GM18870 (cell line): ENCODE measurements at regions not wholly inside any gene's neighbourhood (a gene's known extent, or its start where the extent isn't known, plus 50 kb on each side); places are given as distances from the start of the nearest gene placed in this dataset.

ENCODE experiments used
- ATAC-seq: cut with Tn5 transposase; IDR thresholded peaks from one replicate; pipeline ENCODE4 v1.9.1; 2021; ENCODE audit warnings: moderate library complexity; ENCODE audit not compliant: unreplicated experiment

GRCh38 chr19:27780367-27781075, 1432.4 kb downstream of the UQCRFS1 start:
- no peak for ATAC-seq

DNA sequence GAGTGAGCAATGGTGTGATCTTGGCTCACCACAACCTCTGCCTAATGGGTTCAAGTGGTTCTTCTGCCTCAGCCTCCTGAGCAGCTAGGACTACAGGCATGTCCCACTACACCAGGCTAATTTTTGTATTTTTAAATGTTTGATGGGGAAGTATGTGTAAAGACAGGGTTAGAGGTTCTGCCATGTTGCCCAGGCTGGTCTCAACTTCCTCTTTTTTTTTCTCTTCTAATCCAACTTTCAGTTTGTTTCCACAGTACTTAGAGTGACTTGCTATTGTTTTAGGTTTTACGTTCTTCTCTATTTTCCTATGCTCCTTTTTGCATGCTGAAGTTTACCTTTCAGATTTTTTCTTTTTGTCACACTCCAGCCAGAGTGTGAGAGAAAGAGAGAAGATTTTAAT, 1433.0 kb downstream of the UQCRFS1 start:
- ATAC-seq = no peak

DNA sequence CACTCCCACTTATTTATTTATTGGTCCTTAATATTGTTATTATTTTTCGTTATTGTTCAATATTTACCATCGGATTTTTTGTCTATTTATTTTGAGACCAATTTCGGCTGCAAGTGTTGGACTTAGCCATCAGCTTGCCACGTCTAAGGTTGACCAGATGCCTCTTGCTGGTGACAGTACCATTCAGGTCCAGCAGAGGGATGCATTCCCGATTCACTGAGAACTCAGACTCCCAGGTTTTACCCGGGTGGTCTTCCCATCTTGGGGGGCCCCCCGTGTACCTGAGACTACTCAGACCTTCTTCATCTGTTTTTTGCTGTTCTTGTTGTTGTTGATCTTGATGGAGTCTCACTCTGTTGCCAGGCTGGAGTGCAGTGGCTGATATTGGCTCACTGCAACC, 1435.2 kb downstream of the UQCRFS1 start:
- ATAC-seq = no peak

DNA sequence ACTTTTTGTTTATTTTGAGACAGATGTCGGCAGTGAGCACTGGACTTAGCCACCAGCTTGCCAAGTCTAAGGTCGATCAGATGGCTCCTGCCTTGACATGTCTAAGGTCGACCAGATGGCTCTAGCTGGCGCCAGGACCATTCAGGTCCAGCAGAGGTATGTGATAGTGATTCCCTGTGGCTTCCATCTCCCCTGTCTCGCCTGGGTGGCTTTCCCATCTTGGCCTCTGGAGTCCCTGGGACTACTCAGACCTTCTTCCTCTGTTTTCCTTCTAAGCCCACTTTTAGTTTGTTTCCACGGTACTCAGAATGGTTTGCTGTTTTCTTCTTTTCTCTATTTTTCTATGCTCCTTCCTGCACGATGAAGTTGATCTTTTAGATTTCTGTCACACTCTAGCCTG, 1435.7 kb downstream of the UQCRFS1 start:
- ATAC-seq = no peak

DNA sequence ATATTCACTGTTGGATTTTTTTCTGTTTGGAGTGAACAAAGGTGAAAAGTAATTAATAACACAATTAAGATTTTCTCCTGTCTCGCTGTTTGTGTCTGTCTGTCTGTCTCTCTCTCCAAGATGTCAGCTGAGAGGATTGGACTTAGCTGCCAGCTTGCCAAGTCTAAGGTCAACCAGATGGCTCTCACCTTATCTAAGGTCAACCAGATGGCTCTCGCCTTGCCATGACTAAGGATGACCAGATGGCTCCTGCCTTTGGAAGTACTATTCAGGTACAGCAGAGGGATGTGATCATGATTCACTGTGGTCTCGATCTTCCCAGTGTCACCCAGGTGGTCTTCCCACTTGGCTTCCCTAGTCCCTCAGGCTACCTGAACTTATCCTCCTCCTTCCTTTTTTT, 1436.4 kb downstream of the UQCRFS1 start:
- ATAC-seq = no peak

DNA sequence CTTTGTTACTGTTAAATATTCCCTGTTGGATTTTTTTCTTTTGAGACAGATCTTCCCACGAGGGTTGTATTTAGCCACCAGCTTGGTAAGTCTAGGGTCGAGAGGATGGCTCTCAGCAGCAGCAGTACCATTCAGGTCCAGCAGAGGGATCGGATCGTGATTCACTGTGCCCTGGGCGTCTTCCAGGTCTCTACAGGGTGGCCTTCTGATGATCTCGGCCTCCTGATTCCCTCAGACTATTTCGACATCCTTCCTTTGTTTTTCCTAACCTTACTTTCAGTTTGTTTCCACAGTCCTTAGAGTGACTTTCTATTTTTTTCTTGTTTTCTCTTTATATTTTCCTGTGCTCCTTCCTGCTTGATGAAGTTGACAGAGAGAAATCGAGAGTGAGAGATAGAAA, 1436.9 kb downstream of the UQCRFS1 start:
- ATAC-seq = no peak

- no peak for ATAC-seq
Observed at GRCh38 chr19:27775395-27775794, 1437.6 kb downstream of the UQCRFS1 start.

- no peak for ATAC-seq
Observed at GRCh38 chr19:27774827-27775226, 1438.1 kb downstream of the UQCRFS1 start.

GRCh38 chr19:27774337-27774736, 1438.6 kb downstream of the UQCRFS1 start:
- ATAC-seq = no peak

DNA sequence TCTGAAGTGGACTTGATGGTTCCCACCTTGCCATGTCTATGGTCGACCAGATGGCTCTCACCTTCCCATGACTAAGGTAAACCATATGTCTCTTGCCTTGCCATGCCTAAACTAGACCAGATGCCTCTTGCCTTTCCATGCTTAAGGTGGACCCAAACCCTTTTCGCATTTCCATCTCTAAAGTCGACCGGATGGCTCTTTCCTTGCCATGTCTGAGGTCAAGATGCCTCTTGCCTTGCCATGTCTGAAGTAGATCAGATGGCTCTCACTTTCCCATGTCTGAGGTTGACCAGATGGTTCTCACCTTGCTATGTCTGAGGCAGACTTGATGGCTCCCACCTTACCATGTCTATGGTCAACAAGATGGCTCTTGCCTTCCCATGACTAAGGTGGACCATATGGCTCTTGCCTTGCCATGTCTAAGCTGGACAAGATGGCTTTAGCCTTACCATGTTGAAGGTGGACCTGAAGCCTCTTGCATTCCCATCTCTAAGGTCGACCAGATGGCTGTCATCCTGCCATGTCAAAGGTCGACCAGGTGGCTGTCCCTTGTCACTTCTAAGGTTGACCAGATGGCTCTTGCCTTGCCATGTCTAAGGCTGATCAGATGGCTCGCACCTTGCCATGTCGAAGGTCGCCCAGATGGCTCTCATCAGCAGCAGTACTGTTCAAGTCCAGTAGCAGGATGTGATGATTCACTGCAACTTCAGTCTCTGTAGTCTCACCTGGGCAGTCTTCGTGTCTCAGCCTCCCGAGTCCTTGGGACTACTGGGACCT, 1439.4 kb downstream of the UQCRFS1 start:
- no peak for ATAC-seq

GRCh38 chr19:27772059-27772458, 1440.9 kb downstream of the UQCRFS1 start:
- ATAC-seq = no peak

DNA sequence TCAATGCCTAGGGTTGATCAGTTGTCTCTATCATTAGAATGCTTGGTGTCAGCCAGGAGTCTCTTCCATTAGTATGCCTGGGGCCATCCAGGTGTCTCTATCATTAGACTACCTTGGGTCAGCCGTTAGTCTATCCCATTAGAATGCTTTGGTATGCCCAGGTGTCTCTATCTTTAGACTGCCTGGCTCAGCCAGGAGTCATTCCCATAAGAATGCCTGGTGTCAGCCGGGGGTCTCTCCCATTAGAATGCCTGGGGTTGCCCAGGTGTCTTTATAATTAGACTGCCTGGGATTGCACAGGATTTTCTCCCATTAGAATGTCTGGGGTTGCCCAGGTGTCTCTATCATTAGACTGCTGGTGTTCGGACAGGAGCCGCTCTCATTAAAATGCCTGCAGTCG, 1442.9 kb downstream of the UQCRFS1 start:
- no peak for ATAC-seq

DNA sequence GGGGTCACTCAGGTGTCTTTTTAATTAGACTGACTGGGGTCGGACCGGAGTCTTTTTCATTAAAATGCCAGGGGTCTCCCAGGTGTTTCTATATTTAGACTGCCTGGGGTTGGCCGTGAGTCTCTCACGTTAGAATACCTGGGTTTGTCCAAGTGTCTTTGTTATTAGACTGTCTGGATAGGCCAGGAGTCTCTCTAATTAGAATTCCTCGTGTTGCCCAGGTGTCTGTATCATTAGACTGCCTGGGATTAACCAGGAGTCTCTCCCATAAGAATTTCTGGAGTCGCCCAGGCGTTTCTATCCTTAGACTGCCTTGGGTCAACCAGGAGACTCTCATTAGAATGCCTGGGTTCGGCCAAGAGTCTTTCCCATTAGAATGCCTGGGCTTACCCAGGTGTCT, 1445.7 kb downstream of the UQCRFS1 start:
- ATAC-seq = no peak

DNA sequence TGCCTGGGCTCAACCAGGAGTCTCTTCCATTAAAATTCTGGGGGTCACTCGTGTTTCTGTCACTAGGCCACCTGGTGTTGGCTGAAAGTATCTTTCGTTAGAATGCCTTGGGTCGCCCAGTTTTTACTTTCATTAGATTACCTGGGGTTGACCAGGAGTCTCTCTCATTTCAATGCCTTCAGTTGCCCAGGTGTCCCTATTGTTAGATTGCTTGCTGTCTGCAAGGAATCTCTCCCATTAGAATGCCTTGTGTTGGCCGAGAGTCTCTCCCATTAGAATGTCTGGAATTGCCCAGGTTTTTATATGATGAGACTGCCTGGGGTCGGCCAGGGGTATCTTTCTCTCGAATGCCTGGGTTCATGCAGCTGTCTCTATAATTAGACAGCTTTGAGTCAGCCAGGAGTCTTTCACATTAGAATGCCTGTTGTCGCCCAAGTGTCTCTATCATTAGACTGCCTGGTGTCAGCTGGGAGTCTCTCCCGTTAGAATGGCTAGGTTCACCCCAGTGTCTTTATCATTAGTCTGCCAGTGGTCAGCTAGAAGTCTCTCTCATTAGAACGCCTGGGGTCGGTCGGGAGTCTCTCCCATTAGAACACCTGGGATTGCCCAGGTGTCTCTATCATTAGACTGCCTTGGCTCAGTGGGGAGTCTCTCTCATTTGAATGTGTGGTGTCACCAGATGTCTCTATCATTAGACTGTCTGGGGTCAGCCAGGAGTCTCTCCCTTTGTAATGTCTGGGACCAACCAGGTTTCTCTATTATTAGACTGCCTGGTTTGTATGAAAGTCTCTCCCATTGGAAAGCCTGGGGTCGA, 1446.8 kb downstream of the UQCRFS1 start:
- ATAC-seq = no peak

GRCh38 chr19:27765397-27765796, 1447.6 kb downstream of the UQCRFS1 start:
- no peak for ATAC-seq

DNA sequence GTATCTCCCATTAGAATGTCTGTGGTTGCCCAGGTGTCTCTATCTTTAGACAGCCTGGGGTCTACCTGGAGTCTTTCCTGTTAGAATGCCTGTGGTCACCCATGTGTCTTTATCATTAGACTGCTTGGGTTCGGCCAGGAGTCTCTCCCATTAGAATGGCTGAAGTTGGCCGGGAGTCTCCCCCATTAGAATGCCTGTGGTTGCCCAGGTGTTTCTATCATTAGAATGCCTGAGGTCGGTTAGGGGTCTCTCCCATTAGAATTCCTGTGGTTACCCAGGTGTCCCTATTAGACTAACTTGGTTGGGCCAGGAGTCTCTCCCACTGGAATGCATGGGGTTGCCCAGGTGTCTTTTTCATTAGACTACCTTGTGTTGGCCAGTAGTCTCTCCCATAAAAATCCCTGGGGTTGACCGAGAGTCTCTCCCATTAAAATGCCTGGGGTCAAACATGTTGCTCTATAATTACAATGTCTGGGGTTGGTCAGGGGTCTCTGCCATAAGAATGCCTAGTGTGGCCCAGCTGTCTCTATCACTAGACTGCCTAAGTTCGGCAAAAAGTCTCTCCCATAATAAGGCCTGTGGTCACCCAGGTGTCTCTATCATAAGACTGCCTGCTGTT, 1448.7 kb downstream of the UQCRFS1 start:
- ATAC-seq = no peak

GRCh38 chr19:27762933-27763332, 1450.0 kb downstream of the UQCRFS1 start:
- no peak for ATAC-seq

DNA sequence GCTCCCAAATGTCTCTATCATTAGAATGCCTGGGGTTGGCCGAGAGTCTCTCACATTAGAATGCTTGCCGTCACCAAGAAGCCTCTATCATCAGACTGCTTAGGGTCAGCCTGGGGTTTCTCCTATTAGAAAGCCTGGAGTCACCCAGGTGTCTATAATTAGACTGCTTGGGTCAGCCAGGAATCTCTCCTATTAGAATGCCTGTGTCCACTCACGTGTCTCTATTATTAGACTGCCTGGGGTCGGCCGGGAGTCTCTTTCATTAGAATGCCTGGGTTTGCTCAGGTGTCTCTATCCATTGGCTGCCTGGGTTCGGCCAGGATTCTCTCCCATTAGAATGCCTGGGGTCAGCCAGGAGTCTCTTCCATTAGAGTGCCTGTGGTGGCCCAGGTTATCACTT, 1453.1 kb downstream of the UQCRFS1 start:
- ATAC-seq = no peak

DNA sequence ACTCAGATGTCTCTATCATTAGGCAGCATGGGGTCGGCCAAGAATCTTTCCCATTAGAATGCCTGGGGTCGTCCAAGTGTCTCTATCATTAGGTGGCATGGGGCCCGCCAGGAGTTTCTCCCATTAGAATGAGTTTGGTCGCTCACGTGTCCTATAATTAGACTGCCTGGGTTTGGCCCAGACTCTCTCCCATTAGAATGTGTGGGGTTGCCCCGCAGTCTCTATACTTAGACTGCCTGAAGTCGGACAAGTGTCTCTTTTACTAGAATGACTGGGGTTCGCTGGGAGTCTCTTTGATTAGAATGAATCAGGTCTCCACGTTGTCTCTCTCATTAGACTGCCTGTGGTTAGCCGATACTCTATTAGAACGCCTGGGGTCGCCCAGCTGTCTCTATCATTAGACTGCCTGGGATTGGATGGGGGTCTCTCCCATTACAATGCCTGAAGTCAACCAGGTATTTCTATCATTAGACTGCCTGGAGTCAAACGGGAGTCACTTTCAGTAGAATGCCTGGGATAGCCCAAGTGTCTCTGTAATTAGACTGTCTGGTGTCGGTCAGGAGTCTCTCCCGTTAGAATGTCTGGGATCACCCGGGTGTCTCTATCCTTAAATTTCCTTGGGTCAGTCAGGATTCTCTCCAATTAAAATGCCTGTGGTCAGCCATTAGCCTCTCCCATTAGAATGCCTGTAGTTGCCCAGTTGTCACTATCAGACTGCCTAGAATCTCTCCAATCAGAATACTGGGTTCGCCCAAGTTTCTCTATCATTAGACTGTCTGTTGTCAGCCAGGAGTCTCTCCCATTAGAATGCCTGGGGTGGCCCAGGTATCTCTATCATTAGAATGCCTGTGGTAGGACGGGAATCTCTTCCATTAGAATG, 1454.1 kb downstream of the UQCRFS1 start:
- ATAC-seq = no peak

- ATAC-seq = no peak
Observed at GRCh38 chr19:27754700-27755099, 1458.3 kb downstream of the UQCRFS1 start.
